OCI-LY7 (cell line): ENCODE measurements at regions not wholly inside any gene's neighbourhood (a gene's known extent, or its start where the extent isn't known, plus 50 kb on each side); places are given as distances from the start of the nearest gene placed in this dataset.

Source experiments
- BruUV-seq: library from RNA; stranded (reverse); fragments of 400-500 nt; replicated peaks from 2 replicates; lab custom pipeline; 2021; lab: Mats Ljungman, UMichigan
- CTCF ChIA-PET: fragments of 300-600 bp; sonication (Branson Sonifier 250); formaldehyde crosslinking; loops from one replicate; lab custom pipeline; 2022; ENCODE audit warnings: antibody characterized with exemption; ENCODE audit not compliant: unreplicated experiment; lab: Charles Lee
- POLR2A ChIA-PET: fragments of 300-600 bp; sonication (Branson Sonifier 250); formaldehyde crosslinking; loops from one replicate; lab custom pipeline; 2022; ENCODE audit warnings: antibody characterized with exemption; lab: Charles Lee
- DNase-seq: peaks from one replicate; pipeline ENCODE4 v3.0.0-alpha.2; 2015; ENCODE audit warnings: low spot score
- H2AFZ ChIP-seq: fragments of 200-600 bp; sonication (generic), shearing (Covaris generic); 2 replicates; pipeline ENCODE4 v1.6.1; 2014; ENCODE audit warnings: mild to moderate bottlenecking, antibody characterized with exemption, low read length, moderate library complexity
- H3K27ac ChIP-seq: fragments of 200-600 bp; sonication (generic); 2 replicates; pipeline ENCODE4 v1.5.1; 2014; ENCODE audit warnings: mixed run types, low read depth, mild to moderate bottlenecking, moderate library complexity, low read length, inconsistent platforms; ENCODE audit not compliant: poor library complexity, severe bottlenecking
- H3K36me3 ChIP-seq: fragments of 200-600 bp; sonication (generic); 2 replicates; pipeline ENCODE4 v1.6.1; 2014; ENCODE audit warnings: mild to moderate bottlenecking, antibody characterized with exemption, low read length, moderate library complexity, mixed read lengths; ENCODE audit not compliant: insufficient read depth
- H3K4me1 ChIP-seq: fragments of 200-600 bp; sonication (generic); 2 replicates; pipeline ENCODE4 v1.5.1; 2014; ENCODE audit warnings: mild to moderate bottlenecking, low read length; ENCODE audit not compliant: insufficient read depth, poor library complexity, severe bottlenecking
- H3K4me2 ChIP-seq: fragments of 200-600 bp; sonication (generic); 2 replicates; pipeline ENCODE4 v1.6.1; 2014; ENCODE audit warnings: mild to moderate bottlenecking, low read length
- H3K4me3 ChIP-seq: fragments of 200-600 bp; sonication (generic); 2 replicates; pipeline ENCODE4 v1.5.1; 2014; ENCODE audit warnings: mild to moderate bottlenecking, low read depth, low read length; ENCODE audit not compliant: poor library complexity, severe bottlenecking
- H3K79me2 ChIP-seq: fragments of 200-600 bp; sonication (generic); 2 replicates; pipeline ENCODE4 v1.6.1; 2016; ENCODE audit warnings: low read depth, mild to moderate bottlenecking, low read length, moderate library complexity, mixed read lengths; ENCODE audit not compliant: insufficient read depth
- H3K9me2 ChIP-seq: fragments of 200-600 bp; sonication (generic); 2 replicates; pipeline ENCODE4 v1.6.1; 2016; ENCODE audit warnings: mild to moderate bottlenecking, low read length, mixed read lengths; ENCODE audit not compliant: insufficient read depth
- H3K9me3 ChIP-seq: fragments of 200-600 bp; sonication (generic); 2 replicates; pipeline ENCODE4 v1.6.1; 2014; ENCODE audit warnings: mild to moderate bottlenecking, mixed run types, low read length, mixed read lengths
- H4K20me1 ChIP-seq: fragments of 200-600 bp; sonication (generic); 2 replicates; pipeline ENCODE4 v1.6.1; 2014; ENCODE audit warnings: mild to moderate bottlenecking, antibody characterized with exemption, low read length, moderate library complexity, mixed read lengths; ENCODE audit not compliant: insufficient read depth
- EZH2phosphoT487 ChIP-seq: fragments of 200-600 bp; sonication (generic); IDR thresholded peaks from 2 replicates; pipeline ENCODE4 v1.6.1; 2018; ENCODE audit warnings: low read depth, borderline replicate concordance, mild to moderate bottlenecking, mixed run types, antibody characterized with exemption, low read length, moderate library complexity, mixed read lengths
- intact Hi-C: fragments of 100-400 bp; cut with micrococcal nuclease; formaldehyde crosslinking; loops from one replicate; pipeline ENCODE4 v1.10.0; 2022; ENCODE audit not compliant: unreplicated experiment
- TF ChIP-seq, protein P1 (sequence below): fragments of 200-600 bp; sonication (generic); conservative IDR thresholded peaks from 2 replicates; pipeline ENCODE4 v1.5.1; 2014; ENCODE audit warnings: mild to moderate bottlenecking, antibody characterized with exemption, low read length, moderate library complexity, mixed read lengths

DNA sequence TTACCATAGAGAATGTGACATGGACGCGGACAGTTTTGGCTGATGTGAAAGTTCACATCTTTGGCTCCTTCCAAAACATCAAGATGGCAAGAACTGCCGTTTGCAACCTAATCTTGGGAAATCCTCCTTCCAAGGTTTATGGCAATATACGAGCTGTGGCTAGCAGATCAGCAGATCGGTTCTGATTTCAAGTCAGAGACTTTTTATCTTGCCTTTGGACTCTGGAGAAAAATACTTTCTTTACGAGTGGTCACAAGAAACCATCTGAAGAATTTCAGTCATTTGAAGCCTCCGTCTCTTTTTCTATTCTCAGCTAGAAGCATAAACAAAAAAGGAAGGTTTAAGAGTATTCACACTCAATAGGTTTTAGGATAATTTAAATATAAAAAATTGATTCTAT, 153.5 kb upstream of the MEIS2 start:
- Histone ChIP-seq H3K4me1 (no peaks in the 10 kb centered on the region), H3K36me3 (no peaks in the 10 kb centered on the region), H2AFZ (no peak overlapping the region), H4K20me1 (no peaks in the 10 kb centered on the region), H3K9me2 (no peaks in the 10 kb centered on the region), H3K79me2 (no peaks in the 10 kb centered on the region), H3K27ac (no peak overlapping the region), H3K9me3 (no peaks in the 10 kb centered on the region), H3K4me2 (no peak overlapping the region), H3K4me3 (no peak overlapping the region)
- ChIA-PET CTCF (no interaction called here), POLR2A (interaction anchor here (0.6 kb wide), 2 partner anchors 64 to 1543 kb away, joined by 3 read pairs; no protein-coding TSS in a partner anchor)
- intact Hi-C loops = no loop called here
- no peak for TF ChIP-seq EZH2phosphoT487
- BruUV-seq = no TSS peak
- DNase-seq = no peak

DNA sequence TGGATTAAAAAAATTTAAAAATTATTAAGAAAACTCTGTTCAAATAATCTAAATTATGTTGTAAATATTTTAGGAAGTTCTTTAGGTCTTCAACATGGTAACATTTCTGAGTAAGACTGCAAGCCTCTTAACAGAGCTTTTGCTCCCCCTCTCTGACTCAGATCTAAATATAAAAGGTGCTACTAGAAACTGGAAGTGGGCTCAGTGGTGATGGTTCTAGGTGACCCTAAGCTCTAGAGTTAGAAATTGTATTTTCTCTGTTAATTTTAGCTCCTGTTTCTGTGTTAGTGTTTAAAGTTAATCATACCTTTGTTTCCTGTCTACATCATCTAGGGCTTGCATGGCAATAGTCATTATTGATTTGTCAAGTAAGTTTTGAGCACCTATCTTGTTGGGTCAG, 159.9 kb upstream of the MEIS2 start:
- H3K9me2 ChIP-seq = no peaks in the 10 kb centered on the region
- no peaks in the 10 kb centered on the region for H4K20me1 ChIP-seq
- H2AFZ ChIP-seq = no peak overlapping the region
- H3K27ac ChIP-seq = no peak overlapping the region
- DNase-seq = no peak
- no peak overlapping the region for H3K4me3 ChIP-seq
- POLR2A ChIA-PET = interaction anchor here (1.1 kb wide), 1 partner anchor 9 kb away, joined by 3 read pairs; no protein-coding TSS in a partner anchor
- H3K79me2 ChIP-seq = no peaks in the 10 kb centered on the region
- H3K9me3 ChIP-seq = no peaks in the 10 kb centered on the region
- BruUV-seq = no TSS peak
- intact Hi-C loops = no loop called here
- CTCF ChIA-PET = interaction anchor here (0.6 kb wide), 1 partner anchor 1524 kb away, joined by 3 read pairs; no protein-coding TSS in a partner anchor
- no peaks in the 10 kb centered on the region for H3K4me1 ChIP-seq
- TF ChIP-seq EZH2phosphoT487 = no peak
- TF ChIP-seq, protein P1, sequence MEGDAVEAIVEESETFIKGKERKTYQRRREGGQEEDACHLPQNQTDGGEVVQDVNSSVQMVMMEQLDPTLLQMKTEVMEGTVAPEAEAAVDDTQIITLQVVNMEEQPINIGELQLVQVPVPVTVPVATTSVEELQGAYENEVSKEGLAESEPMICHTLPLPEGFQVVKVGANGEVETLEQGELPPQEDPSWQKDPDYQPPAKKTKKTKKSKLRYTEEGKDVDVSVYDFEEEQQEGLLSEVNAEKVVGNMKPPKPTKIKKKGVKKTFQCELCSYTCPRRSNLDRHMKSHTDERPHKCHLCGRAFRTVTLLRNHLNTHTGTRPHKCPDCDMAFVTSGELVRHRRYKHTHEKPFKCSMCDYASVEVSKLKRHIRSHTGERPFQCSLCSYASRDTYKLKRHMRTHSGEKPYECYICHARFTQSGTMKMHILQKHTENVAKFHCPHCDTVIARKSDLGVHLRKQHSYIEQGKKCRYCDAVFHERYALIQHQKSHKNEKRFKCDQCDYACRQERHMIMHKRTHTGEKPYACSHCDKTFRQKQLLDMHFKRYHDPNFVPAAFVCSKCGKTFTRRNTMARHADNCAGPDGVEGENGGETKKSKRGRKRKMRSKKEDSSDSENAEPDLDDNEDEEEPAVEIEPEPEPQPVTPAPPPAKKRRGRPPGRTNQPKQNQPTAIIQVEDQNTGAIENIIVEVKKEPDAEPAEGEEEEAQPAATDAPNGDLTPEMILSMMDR = no peak
- no peaks in the 10 kb centered on the region for H3K36me3 ChIP-seq
- no peak overlapping the region for H3K4me2 ChIP-seq

DNA sequence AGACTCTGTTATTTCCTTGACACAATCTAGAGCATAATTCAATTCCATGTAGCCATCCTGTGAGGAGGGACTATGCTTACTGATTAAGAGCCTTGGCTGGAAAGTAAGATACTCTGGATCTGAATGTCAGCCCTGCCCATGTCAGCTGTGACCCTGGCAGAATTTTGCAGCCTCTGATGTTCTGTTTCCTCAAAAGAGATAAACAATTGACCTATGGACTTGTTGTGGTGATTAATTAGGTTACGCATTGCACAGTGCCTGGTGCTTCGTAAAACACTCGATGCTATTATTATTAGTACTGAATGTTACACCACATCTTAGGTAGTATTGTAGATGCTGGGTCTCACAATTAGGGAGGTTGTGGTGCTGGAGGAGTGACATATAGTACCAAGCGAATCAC, 161.3 kb upstream of the MEIS2 start:
- H3K4me2 ChIP-seq = no peak overlapping the region
- no peak overlapping the region for H3K27ac ChIP-seq
- no peaks in the 10 kb centered on the region for H3K9me3 ChIP-seq
- intact Hi-C loops = no loop called here
- BruUV-seq = no TSS peak
- no peaks in the 10 kb centered on the region for H3K4me1 ChIP-seq
- no peaks in the 10 kb centered on the region for H3K79me2 ChIP-seq
- no peak overlapping the region for H3K4me3 ChIP-seq
- TF ChIP-seq EZH2phosphoT487 = no peak
- TF ChIP-seq, protein P1 = no peak
- ChIA-PET POLR2A (interaction anchor here (0.6 kb wide), 1 partner anchor 479 kb away, joined by 3 read pairs; no protein-coding TSS in a partner anchor), CTCF (no interaction called here)
- no peak for DNase-seq
- no peaks in the 10 kb centered on the region for H3K9me2 ChIP-seq
- H4K20me1 ChIP-seq = no peaks in the 10 kb centered on the region
- H3K36me3 ChIP-seq = no peaks in the 10 kb centered on the region
- no peak overlapping the region for H2AFZ ChIP-seq
